PC-9 (cell line): ENCODE measurements at regions not wholly inside any gene's neighbourhood (a gene's known extent, or its start where the extent isn't known, plus 50 kb on each side); places are given as distances from the start of the nearest gene placed in this dataset.

Experiments used
- CTCF ChIP-seq: fragments of 200-600 bp; sonication (generic); conservative IDR thresholded peaks from 2 replicates; pipeline ENCODE4 v1.6.1; 2017; ENCODE audit warnings: mixed run types, antibody characterized with exemption, mild to moderate bottlenecking, moderate library complexity
- EZH2 ChIP-seq: fragments of 200-600 bp; sonication (generic); IDR thresholded peaks from 2 replicates; pipeline ENCODE4 v1.8.0; 2017; ENCODE audit warnings: antibody characterized with exemption, low read depth

- TF ChIP-seq CTCF (no peak), EZH2 (no peak)
Observed at GRCh38 chr2:46844034-46844433, 71.6 kb downstream of the MCFD2 start.
